PC-9 (cell line): ENCODE measurements at regions not wholly inside any gene's neighbourhood (a gene's known extent, or its start where the extent isn't known, plus 50 kb on each side); places are given as distances from the start of the nearest gene placed in this dataset.

ENCODE experiments used
- BruUV-seq: library from RNA; stranded (reverse); fragments of 400-500 nt; replicated peaks from 2 replicates; lab custom pipeline; 2021; lab: Mats Ljungman, UMichigan
- CTCF ChIA-PET: fragments of 300-600 bp; sonication (Branson Sonifier 250); formaldehyde crosslinking; loops from one replicate; lab custom pipeline; 2022; ENCODE audit warnings: antibody characterized with exemption; lab: Charles Lee
- POLR2A ChIA-PET: fragments of 300-600 bp; sonication (Branson Sonifier 250); formaldehyde crosslinking; loops from one replicate; lab custom pipeline; 2022; ENCODE audit warnings: antibody characterized with exemption; ENCODE audit not compliant: unreplicated experiment; lab: Charles Lee
- DNase-seq, 2 experiments: peaks; one replicate each; pipeline versions ENCODE4 v3.0.0 to v3.0.0-alpha.2; 2015 to 2022; ENCODE audit warnings: mixed read lengths in 1 of 2
- H2AFZ ChIP-seq: fragments of 200-600 bp; sonication (generic); 2 replicates; pipeline ENCODE4 v1.8.1; 2017; ENCODE audit warnings: antibody characterized with exemption
- H3F3A ChIP-seq: fragments of 200-600 bp; sonication (generic); 2 replicates; pipeline ENCODE4 v1.8.1; 2017; ENCODE audit warnings: antibody characterized with exemption, mild to moderate bottlenecking, low read depth; ENCODE audit not compliant: insufficient read depth
- H3K27ac ChIP-seq: fragments of 200-600 bp; sonication (generic); 2 replicates; pipeline ENCODE4 v1.6.1; 2016; ENCODE audit warnings: mixed run types
- H3K27me3 ChIP-seq: fragments of 200-600 bp; sonication (generic); 2 replicates; pipeline ENCODE4 v1.6.1; 2016; ENCODE audit warnings: low read depth, mixed run types; ENCODE audit not compliant: insufficient read depth
- H3K36me3 ChIP-seq: fragments of 200-600 bp; sonication (generic); 2 replicates; pipeline ENCODE4 v1.6.1; 2016; ENCODE audit warnings: low read depth, mixed run types
- H3K4me1 ChIP-seq: fragments of 200-600 bp; sonication (generic); replicated peaks from 2 replicates; pipeline ENCODE4 v1.6.1; 2016; ENCODE audit warnings: mixed run types; ENCODE audit not compliant: insufficient read depth
- H3K4me2 ChIP-seq: fragments of 200-600 bp; sonication (generic); 2 replicates; pipeline ENCODE4 v1.6.1; 2017; ENCODE audit warnings: mixed run types
- H3K4me3 ChIP-seq: fragments of 200-600 bp; sonication (generic); 2 replicates; pipeline ENCODE4 v1.6.1; 2016; ENCODE audit warnings: mixed run types
- H3K79me2 ChIP-seq: fragments of 200-600 bp; sonication (generic); 2 replicates; pipeline ENCODE4 v1.6.1; 2017; ENCODE audit warnings: low read depth, mixed run types
- H3K9me2 ChIP-seq: fragments of 200-600 bp; sonication (generic); 2 replicates; pipeline ENCODE4 v1.8.1; 2017; ENCODE audit warnings: mild to moderate bottlenecking; ENCODE audit not compliant: insufficient read depth
- H3K9me3 ChIP-seq: fragments of 200-600 bp; sonication (generic); 2 replicates; pipeline ENCODE4 v1.8.1; 2016; ENCODE audit warnings: low read depth; ENCODE audit not compliant: insufficient read depth
- H4K20me1 ChIP-seq: fragments of 200-600 bp; sonication (generic); 2 replicates; pipeline ENCODE4 v1.8.1; 2017; ENCODE audit not compliant: insufficient read depth
- EZH2 ChIP-seq: fragments of 200-600 bp; sonication (generic); IDR thresholded peaks from 2 replicates; pipeline ENCODE4 v1.8.0; 2017; ENCODE audit warnings: antibody characterized with exemption, low read depth
- intact Hi-C: fragments of 100-400 bp; cut with micrococcal nuclease; formaldehyde crosslinking; loops from one replicate; pipeline ENCODE4 v1.10.0; 2022; ENCODE audit not compliant: unreplicated experiment
- TF ChIP-seq, protein P1 (sequence below): fragments of 200-600 bp; sonication (generic); conservative IDR thresholded peaks from 2 replicates; pipeline ENCODE4 v1.6.1; 2017; ENCODE audit warnings: mixed run types, antibody characterized with exemption, mild to moderate bottlenecking, moderate library complexity

DNA sequence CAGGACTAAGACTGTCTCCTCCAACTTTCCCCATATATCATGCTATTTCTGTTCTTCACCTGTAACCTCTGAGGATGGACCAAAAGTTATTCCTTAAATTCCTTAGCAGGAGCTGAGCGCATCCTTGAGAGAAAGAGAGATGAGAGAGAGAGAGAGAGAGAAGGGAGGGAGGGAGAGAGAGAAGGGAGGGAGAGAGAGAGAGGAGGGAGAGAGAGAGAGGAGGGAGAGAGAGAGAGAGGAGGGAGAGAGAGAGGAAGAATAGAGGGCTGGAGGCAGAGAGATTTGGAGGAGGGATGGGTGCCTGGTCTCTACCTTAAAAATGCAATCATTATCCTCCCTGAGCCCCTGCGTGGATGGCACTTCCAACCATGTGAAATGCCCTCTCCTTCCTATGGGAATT lies 73.6 kb downstream of the BMP2 start:
- no peak overlapping the region for H3K4me2 ChIP-seq
- no peaks in the 10 kb centered on the region for H4K20me1 ChIP-seq
- no peaks in the 10 kb centered on the region for H3K79me2 ChIP-seq
- H3K27me3 ChIP-seq, result peaks cover 14% of the 10 kb centered on the region
- intact Hi-C loops, result no loop called here
- H3K4me3 ChIP-seq, result no peak overlapping the region
- CTCF ChIA-PET, result no interaction called here
- no peak for DNase-seq
- POLR2A ChIA-PET, result no interaction called here
- H3K27ac ChIP-seq, result no peak overlapping the region
- no TSS peak for BruUV-seq
- TF ChIP-seq, protein P1, sequence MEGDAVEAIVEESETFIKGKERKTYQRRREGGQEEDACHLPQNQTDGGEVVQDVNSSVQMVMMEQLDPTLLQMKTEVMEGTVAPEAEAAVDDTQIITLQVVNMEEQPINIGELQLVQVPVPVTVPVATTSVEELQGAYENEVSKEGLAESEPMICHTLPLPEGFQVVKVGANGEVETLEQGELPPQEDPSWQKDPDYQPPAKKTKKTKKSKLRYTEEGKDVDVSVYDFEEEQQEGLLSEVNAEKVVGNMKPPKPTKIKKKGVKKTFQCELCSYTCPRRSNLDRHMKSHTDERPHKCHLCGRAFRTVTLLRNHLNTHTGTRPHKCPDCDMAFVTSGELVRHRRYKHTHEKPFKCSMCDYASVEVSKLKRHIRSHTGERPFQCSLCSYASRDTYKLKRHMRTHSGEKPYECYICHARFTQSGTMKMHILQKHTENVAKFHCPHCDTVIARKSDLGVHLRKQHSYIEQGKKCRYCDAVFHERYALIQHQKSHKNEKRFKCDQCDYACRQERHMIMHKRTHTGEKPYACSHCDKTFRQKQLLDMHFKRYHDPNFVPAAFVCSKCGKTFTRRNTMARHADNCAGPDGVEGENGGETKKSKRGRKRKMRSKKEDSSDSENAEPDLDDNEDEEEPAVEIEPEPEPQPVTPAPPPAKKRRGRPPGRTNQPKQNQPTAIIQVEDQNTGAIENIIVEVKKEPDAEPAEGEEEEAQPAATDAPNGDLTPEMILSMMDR, result no peak
- TF ChIP-seq EZH2, result no peak
- no peaks in the 10 kb centered on the region for H3K36me3 ChIP-seq
- H3K4me1 ChIP-seq, result no peaks in the 10 kb centered on the region
- H2AFZ ChIP-seq, result no peak overlapping the region
- H3K9me2 ChIP-seq, result no peaks in the 10 kb centered on the region
- no peaks in the 10 kb centered on the region for H3F3A ChIP-seq
- no peaks in the 10 kb centered on the region for H3K9me3 ChIP-seq

- Histone ChIP-seq H3K79me2 (no peaks in the 10 kb centered on the region), H3K4me3 (no peak overlapping the region), H4K20me1 (no peaks in the 10 kb centered on the region), H3K36me3 (no peaks in the 10 kb centered on the region), H3K9me2 (no peaks in the 10 kb centered on the region), H2AFZ (no peak overlapping the region), H3K4me1 (no peaks in the 10 kb centered on the region), H3K27me3 (peaks cover 14% of the 10 kb centered on the region), H3K9me3 (no peaks in the 10 kb centered on the region), H3K4me2 (no peak overlapping the region), H3F3A (no peaks in the 10 kb centered on the region), H3K27ac (no peak overlapping the region)
- CTCF ChIA-PET, result no interaction called here
- no TSS peak for BruUV-seq
- intact Hi-C loops, result no loop called here
- no peak for DNase-seq
- no peak for TF ChIP-seq EZH2
- TF ChIP-seq, protein P1, result no peak
- POLR2A ChIA-PET, result no interaction called here
Observed at GRCh38 chr20:6845141-6845540, 77.7 kb downstream of the BMP2 start.

DNA sequence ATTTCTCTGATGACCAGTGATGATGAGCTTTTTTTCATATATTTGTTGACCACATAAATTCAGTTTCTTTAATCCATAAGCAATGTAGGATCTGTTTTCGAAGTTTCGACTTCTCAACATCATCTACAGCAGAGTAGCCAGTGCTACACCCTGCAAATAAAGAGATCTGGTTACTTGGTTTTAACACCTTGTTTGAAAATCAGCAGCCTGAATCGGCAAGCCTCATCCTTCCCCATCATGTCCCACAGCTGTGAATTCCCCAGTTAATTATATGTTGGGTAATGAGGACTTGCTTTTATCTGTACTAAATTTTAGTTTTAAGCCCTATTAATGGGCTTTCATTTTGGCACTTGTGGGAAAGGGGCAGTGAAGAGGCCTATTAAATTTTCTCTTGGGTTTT lies 80.6 kb downstream of the BMP2 start:
- no peaks in the 10 kb centered on the region for H3K36me3 ChIP-seq
- no peak for TF ChIP-seq EZH2
- TF ChIP-seq, protein P1, result no peak
- no peaks in the 10 kb centered on the region for H3K4me1 ChIP-seq
- no peaks in the 10 kb centered on the region for H4K20me1 ChIP-seq
- H3K9me2 ChIP-seq, result no peaks in the 10 kb centered on the region
- BruUV-seq, result no TSS peak
- no peak overlapping the region for H3K4me2 ChIP-seq
- no peak for DNase-seq
- intact Hi-C loops, result no loop called here
- H2AFZ ChIP-seq, result no peak overlapping the region
- no peaks in the 10 kb centered on the region for H3F3A ChIP-seq
- ChIA-PET POLR2A (no interaction called here), CTCF (no interaction called here)
- H3K9me3 ChIP-seq, result no peaks in the 10 kb centered on the region
- H3K4me3 ChIP-seq, result no peak overlapping the region
- H3K27ac ChIP-seq, result no peak overlapping the region
- peaks cover 8% of the 10 kb centered on the region for H3K27me3 ChIP-seq
- H3K79me2 ChIP-seq, result no peaks in the 10 kb centered on the region
